ENCODE measurements at regions not wholly inside any gene's neighbourhood (a gene's known extent, or its start where the extent isn't known, plus 50 kb on each side); places are given as distances from the start of the nearest gene placed in this dataset.

DNA sequence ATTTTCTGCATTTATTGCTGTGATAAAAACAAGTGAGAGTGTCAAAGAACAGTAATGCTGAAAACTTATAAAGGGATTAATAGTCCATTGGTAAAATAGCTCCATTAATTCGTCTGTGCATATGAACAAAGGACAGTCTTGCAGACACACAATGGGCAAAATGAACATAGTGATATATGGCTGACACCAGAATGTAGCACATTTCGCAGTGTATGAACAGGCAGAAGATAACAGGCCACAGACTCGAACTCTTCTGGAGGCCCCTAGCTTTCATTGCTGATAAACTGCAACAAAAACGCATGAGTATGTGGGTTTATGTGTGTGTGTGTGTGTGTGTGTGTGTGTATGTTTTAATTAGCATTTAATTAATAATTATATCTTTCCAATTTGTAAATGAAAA, 354.8 kb downstream of the TAF11L14 start:
- no peak for TF ChIP-seq EZH2phosphoT487 (IDR thresholded peaks at IDR 0.05; ENCODE audit: borderline replicate concordance, low read length)
- TF ChIP-seq, protein P1, sequence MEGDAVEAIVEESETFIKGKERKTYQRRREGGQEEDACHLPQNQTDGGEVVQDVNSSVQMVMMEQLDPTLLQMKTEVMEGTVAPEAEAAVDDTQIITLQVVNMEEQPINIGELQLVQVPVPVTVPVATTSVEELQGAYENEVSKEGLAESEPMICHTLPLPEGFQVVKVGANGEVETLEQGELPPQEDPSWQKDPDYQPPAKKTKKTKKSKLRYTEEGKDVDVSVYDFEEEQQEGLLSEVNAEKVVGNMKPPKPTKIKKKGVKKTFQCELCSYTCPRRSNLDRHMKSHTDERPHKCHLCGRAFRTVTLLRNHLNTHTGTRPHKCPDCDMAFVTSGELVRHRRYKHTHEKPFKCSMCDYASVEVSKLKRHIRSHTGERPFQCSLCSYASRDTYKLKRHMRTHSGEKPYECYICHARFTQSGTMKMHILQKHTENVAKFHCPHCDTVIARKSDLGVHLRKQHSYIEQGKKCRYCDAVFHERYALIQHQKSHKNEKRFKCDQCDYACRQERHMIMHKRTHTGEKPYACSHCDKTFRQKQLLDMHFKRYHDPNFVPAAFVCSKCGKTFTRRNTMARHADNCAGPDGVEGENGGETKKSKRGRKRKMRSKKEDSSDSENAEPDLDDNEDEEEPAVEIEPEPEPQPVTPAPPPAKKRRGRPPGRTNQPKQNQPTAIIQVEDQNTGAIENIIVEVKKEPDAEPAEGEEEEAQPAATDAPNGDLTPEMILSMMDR (IDR thresholded peaks at IDR 0.05; ENCODE audit: low read depth, low read length, poor library complexity, severe bottlenecking) = no peak
